GM18519 (cell line): ENCODE measurements at regions not wholly inside any gene's neighbourhood (a gene's known extent, or its start where the extent isn't known, plus 50 kb on each side); places are given as distances from the start of the nearest gene placed in this dataset.

ENCODE experiments used
- ATAC-seq: cut with Tn5 transposase; IDR thresholded peaks from one replicate; pipeline ENCODE4 v1.9.1; 2021; ENCODE audit warnings: mild to moderate bottlenecking, moderate library complexity; ENCODE audit not compliant: unreplicated experiment, low FRiP score

DNA sequence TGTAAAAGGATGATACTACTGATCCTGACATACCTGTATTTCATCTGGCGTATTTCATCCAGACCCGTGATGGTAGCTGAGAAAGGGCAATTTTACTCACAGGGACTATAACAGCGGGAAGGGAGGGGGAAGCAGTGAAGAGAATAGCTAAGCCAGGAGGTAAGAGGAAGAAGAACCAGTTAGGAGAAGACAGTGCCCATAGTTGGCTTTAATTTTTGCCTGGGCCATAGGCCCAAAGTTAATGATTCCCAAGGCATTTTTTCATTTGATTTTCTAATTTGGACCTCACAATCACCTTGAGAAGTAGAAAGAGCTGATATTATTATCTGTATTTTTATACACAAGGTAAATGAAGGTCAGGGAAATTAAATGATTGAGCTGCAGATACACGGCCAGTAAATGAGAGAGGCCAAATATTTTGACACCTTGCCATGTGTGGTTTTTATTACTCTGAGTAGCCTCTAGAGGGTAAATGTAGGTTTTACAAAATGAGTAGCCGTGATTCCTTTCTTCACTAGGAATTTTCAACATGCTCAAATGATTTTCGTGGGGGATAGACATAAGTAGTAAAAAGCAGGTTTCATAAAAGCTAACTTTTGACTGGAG is 382.2 kb downstream of the FUT8 start:
- ATAC-seq: no peak

DNA sequence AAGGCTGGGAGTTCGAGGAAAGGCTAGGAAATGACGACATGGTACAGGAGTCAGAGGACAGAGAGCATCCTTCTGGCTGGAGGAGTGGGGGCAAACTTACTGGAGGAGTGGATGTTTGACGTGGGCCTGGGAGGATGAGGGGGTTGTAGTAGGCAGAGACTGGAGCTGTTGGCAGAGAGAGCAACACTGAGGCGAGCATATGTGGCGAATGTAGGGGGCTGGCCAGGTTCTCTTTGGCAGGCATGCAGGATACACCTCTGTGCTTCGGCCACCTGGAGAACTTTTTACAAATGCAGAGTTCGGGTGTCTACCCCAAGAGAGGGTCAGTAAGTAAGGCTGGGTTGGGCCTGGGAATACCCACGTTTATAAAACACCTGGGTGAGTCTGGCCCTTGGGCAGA is 385.7 kb downstream of the FUT8 start:
- no peak for ATAC-seq

DNA sequence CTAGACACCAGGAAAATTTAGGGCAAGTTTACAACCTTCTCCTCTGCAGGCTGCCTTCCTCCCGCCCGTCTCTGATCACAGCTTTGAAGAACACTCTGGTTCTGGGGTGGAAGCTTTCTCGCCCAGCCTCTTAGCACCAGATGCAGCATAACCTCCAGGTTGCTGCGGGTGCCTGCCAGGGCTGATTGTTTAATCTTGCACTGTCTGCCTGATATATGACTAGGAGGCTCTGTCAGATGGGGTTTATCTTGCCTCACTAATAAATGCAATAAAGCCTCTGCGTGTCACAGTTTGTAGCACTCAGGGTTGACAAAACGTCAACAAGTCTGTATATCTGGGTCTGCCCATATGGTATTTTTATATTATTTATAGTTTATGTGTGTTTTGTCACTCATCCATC is 388.2 kb downstream of the FUT8 start:
- ATAC-seq: no peak

DNA sequence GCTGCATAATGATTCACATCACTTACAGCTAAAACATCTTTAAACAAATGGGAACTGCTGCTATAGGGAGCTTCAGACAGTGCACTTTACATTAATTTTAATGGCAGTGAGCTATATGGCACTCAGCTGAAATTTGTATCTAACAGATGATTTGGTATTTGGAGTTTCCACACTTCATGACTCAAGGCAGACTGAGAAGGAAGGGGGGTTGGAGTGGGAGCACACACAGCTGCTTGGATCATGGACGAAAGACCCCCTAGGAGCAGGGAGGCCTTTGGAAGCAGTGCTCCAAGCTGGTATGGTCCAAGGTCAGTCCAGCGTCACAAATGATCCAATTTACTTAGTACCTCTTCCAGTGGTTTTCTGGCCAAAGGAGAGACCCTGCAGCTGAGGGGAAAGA is 389.7 kb downstream of the FUT8 start:
- no peak for ATAC-seq

DNA sequence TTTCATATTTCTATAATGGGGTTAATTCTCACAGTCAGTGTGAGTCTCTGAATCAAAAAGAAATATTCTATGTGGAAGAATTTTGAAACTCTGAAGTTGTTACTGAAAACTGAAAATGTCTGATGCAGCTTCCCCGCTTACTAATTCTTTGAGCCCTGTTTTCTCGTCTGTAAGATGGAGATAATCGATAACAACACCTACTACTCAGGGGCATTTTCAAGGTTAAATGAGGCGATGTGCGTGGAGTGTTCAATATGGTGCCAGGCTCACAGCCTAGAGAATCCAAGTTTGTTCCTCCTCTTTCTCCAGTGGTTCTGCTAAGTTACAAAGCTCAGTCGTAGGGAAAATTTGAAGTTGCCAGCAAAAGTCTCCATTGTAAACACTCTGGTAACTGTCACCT is 391.4 kb downstream of the FUT8 start:
- no peak for ATAC-seq

DNA sequence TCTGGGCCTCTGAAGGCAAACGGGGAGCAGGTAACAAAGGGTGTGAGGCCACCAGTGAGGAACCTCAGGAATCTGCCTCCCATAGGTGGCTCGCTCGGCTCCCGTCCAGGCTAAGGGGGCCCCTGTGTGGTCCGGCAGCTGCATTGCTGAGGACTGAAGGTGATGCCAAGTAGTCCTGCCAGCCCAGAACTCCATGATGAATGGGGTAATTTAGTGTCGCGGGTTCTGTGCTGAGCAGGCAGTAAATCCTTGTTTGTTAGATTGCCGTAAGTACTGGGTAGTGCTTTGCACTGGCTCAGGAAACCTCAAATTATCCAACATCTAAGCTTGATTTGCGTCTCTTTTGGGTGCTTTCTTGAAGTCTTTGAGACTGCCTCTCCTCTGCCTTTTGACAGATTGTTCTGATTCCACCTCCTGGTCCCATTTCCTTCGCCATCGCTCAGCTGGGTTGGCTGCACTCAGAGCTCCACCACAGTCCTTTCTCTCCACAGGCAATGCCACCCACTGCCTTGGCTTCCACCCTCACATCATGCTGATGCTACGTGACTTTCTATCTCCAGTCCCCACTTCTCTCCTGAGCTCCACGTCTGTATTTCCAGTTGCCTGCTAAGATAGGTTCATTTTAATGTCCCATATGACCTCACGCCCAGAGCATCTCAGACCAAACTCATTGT is 392.0 kb downstream of the FUT8 start:
- no peak for ATAC-seq

DNA sequence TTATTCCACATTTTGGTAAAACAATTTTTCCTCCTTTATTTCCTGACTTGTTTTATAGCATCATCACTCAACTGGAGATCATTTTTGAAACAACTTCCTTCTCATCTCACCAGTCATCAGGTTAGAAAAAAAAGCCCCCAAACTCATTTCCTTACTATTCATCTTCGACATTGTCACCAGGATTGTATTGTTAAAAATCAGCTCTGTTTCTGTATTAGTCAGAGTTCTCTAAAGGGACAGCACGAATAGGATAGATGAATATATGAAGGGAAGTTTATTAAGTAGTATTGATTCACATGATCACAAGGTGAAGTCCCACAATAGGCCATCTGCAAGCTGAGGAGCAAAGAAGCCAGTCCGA is 392.6 kb downstream of the FUT8 start:
- ATAC-seq: no peak

DNA sequence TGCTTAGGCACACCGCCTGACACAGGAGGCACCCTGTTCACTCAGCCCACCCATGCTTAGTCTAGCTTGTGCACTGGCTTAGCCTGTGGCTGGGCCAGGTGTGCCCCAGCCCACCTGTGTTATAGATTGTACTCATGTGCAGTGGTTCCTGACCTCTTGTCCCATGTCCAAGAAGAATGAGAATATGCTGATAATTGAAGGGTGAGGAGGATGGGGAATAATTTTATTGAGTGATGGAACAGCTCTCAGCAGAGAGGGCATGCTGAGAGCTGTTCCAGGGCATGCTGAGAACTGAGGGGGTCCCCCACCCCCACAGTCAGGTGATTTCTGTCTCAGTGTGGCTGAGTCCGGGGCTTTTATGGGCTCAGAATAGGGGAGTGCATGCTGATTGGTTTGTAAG is 395.9 kb downstream of the FUT8 start:
- ATAC-seq: no peak

DNA sequence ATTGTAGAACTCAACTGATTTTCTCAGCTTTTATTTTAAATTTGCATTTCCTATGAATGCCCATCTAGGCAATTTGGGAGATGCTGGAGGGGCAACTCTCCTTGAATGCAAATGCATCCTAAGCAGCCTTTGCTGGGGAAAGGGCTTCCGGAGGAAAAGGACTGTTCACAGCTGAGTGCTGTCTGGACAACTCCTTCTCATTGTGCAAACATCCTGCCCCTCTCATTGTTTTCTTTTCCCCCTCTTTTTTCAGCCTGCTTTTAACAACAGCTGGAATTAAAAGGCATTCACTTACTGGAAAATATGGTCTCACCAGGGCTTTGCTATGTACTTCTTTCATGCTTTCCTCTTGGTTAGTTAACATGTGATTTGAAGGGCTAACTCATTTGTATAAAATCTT is 397.8 kb downstream of the FUT8 start:
- ATAC-seq: no peak

DNA sequence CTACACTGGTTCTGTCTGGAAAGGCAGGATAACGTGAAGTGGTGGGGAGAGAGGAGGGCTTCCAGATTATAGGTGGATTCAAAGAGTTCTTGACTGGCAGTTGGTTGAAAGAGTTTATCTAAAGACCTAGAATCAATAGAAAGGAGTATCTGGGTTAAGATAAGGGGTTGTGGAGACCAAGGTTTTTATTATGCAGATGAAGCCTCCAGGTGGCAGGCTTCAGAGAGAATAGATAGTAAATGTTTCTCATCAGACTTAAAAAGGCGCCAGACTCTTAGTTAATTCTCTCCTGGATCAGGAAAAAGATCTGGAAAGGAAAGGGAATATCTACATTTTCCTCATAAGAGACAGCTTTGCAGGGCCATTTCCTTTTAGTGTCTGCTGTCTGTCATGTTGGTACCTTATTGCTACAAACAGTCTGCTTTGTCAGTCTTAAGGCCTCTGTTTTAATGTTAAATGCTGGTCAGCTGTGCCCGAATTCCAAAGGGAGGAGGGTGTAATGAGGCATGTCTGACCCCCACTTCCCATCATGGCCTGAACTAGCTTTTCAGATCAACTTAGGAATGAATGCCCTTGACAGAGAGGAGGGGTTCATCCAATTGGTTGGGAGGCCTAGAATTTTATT is 401.3 kb downstream of the FUT8 start:
- ATAC-seq: no peak

DNA sequence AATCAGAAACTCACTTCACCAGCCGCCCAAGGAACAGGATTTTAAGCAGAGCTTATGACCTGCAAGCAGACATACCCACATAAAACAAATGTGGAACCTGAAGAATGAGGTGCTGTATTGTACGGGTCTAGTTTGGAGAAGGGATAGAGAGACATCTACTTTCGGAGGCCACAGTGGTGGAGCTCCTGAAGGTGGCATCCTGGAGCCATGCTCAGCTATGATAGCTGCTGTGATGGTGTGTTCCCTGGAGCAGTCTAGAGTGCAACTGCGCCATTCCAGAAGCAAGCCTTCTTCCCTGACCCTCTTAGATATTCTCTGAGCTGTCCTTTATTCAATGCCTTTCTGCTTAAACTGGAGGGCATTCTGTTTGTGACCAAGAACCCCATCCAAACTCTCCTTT is 402.6 kb downstream of the FUT8 start:
- ATAC-seq: no peak

DNA sequence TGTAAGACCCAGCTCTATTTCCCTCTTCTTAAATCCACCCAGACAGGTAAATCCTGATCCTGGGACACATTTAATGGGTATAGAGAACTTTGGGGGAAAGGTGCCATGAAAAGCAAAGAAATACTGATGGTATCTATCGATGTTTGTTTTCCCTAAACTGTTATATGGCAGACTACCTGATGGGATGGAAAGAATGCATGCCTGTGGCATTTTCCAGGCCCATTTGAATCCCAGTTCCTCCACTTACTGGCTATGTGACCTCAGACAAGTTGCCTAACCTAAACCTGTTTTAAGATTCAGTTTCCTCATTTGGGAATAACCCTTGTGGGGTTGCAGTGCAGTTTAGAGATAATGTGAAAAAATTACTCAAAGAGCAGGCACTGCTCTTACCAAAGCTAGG is 404.5 kb downstream of the FUT8 start:
- ATAC-seq: no peak

DNA sequence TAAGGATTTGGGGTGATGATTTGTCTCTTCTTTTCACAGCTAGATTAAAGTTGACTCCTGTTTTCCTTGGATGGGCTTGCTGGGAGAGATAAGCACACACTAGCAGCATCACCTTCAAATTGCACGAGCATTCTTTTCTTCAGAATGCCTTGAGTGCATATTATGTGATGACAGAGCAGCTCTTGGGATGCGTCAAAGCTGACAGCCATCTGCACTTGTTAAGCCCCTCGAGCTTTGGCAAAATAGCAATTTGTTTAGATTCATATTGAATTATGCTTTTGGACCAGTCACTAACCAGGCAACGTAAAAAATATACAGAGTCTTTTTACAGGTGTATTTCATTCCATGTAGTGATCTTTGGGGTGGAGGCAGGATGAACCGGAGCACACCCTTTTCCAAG is 407.0 kb downstream of the FUT8 start:
- ATAC-seq: no peak

DNA sequence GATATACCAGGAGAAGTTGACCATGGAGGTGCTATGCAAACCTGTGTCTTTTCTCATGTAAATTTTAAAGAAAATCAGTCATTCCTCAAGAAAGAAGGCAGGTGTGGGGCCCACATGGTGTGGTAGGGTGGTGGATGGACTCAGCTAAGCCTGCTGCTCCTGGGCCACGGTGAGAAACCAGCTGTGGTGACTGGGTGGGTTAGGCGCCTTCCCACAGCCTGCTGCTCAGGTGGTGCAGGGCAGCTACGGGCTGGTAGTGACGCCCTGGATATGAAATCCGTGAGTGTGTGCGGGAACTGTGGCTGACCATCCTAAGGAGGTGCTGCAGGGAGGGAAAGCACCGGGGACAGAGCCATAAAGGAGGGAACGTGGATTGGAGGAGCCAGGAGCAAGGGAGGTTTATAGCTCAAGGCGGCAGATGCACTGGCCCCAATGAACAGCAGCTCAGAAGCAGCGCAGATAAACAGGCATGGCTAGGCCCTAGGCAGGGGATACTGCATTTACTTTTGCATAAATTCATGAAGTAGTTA is 408.8 kb downstream of the FUT8 start:
- ATAC-seq: no peak

DNA sequence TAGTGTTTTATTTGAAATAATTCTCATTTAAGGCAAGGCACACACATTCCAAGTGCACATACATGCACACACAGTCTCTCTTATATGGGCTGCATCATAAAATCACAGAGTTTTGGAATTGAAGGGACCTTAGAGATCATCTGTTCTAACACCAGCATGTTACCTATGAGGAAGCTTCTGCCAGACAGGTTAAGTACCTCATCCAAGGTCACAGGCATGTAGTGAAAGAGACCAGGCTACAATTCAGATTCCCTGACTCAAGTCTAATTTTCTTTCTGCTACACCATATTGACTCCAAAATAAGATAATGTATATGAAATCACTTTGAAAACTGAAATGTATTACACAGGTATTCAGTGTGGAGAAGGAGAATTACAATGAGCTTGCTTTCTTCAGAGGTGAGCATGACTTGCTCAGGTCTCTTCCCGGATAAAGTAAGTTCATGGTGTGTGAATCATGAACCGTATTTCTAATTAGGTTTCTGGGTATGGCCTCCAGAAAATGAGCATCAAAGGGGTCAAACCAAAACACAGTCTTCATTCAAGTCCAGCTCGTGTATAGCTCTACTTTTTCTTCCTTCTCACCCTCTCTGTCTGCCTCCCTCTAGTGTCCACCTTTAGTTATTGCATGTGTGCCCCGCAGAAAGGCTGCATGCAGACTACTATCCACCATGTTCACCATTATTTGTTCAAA is 411.9 kb downstream of the FUT8 start:
- ATAC-seq: no peak

DNA sequence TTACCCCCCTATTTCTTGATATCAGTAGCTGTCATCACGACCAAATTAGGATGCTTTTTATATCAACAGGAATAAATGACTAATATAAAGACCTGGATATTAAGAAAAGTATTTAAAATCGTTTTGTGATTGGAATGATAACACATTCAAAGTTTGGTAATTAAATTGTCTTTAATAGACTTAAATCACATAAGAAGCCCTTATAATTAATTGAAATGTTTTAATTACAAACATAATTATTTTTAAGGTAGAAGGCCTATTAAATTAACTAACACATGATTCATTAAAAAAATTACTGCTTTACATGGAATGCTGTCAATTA is 412.4 kb downstream of the FUT8 start:
- no peak for ATAC-seq

DNA sequence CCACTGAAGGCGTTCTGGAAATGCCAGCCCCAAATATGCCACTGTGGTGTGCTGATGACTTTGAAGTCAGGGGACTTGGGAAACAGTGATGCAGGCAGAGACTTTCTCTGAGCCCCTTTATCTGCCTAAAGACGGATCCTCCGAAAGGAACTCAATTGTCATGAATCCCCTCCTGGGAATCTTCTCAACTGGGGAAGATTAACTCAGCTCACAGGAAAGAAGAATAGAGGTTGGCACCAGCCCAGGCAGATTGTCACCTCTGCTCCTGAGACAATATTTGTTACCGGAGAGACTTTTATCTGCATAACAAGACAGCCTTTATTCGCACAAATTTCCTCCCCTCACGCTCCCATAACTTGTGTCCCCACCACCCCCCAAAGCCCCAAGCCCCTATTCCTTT is 414.4 kb downstream of the FUT8 start:
- ATAC-seq: no peak

DNA sequence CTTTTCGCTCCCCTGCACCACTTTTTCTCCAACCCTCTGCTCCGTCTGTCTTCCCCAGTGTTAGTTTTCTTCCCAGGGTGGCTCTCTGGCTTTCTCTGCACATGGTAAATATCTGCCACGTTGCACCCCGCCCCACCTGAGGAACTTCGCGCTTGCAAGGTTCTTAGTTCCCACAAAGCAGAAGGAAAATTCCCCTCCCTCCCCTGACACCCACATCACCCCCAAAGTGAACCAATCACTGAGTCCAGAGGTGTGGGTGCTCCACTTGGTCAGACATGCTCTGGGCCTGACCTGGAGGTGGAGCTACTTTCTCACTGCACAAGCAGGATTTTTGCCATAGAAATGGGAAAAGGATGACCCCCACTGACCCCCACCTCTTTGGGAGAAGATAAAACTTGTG is 415.0 kb downstream of the FUT8 start:
- ATAC-seq: no peak

DNA sequence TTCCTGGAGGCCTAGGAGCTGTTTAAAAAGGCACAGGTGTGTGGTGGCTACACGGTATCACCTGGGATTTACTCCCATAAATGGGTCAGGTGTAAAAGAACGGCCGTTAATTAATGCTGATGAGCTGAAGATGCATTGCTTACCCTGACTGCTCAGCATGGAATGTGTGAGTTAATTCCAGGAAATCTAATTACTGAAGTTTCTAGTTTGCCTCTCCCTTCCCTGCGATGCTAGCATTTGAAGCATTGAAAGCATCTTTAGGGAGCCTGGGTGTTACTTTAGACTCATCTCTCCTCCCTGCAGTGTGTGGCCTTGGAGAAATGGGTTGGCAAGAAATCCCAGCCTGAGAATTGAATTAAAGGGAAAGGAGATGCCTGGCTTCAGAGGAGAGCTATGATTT is 415.9 kb downstream of the FUT8 start:
- no peak for ATAC-seq

DNA sequence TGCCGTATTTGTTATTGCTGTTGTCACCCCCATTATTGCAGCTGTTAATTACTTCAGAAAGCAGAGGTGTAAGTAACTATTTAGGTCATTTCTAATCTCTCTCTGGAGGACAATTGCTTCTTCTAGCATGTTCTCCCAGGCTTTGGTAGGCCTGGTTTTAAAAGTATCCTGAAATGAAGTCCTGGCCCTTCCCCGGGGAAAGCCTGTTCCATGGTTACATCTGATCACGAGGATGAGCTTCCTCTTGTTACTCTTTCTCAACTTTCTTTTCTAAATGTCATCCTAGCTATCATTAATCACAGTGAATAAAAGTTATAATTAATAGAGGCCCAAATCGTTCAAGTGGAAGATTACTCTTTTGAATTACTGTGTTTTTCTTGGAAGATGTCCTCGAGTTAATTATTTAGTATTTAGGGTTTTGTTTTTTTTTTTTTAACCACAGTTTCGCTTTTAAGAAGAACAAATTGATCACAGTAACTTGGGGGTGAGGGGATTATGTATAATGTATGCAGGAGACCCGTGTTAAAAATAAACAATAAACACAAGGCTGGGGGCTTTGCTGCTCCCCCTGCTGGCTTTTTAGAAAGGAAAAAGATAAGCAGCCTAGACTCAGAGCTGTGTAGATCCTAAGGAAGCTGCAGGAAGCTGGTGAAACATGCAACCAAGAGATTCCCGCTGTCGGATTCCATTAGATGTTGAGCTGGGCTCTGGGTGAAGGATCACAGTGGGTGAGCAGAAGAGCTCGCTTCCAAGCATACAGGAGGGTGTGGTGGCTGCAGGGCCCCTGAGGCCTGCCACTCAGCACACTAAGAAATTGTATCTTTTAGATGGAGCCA is 420.1 kb downstream of the FUT8 start:
- no peak for ATAC-seq
